Fibroblast of upper back skin (primary cell): ENCODE measurements at regions not wholly inside any gene's neighbourhood (a gene's known extent, or its start where the extent isn't known, plus 50 kb on each side); places are given as distances from the start of the nearest gene placed in this dataset.
"Not testable (repeated sequence)": the region's sequence is repeated elsewhere in the genome, so short reads cannot be mapped to it uniquely, and the experiment has no call there.

Experiments
- DNase-seq: peaks from one replicate; pipeline ENCODE4 v3.0.0-alpha.2; 2013

- peak; percentile 17 for DNase-seq
These were observed 129.4 kb downstream of the IBTK start for GRCh38 chr6:82118150-82118562.

GRCh38 chr6:82114748-82115147, 132.8 kb downstream of the IBTK start:
- no peak for DNase-seq

- DNase-seq, result peak; percentile 11
These were observed 134.3 kb downstream of the IBTK start for GRCh38 chr6:82113231-82113630.

GRCh38 chr6:82111818-82112217, 135.7 kb downstream of the IBTK start:
- no peak for DNase-seq

- DNase-seq, result no peak
These were observed 136.4 kb downstream of the IBTK start for GRCh38 chr6:82111114-82111513.

- DNase-seq, result not testable (repeated sequence)
These were observed 144.4 kb downstream of the IBTK start for GRCh38 chr6:82103171-82103570.

GRCh38 chr6:82101374-82102114, 146.0 kb downstream of the IBTK start:
- DNase-seq, result not testable (repeated sequence)

GRCh38 chr6:82100763-82101162, 146.8 kb downstream of the IBTK start:
- not testable (repeated sequence) for DNase-seq

- DNase-seq, result no peak
These were observed 149.9 kb downstream of the IBTK start for GRCh38 chr6:82097676-82098075.

GRCh38 chr6:82095091-82095490, 152.5 kb downstream of the IBTK start:
- DNase-seq, result no peak

GRCh38 chr6:82094166-82094806, 153.3 kb downstream of the IBTK start:
- no peak for DNase-seq

GRCh38 chr6:82088978-82089771, 158.4 kb downstream of the IBTK start:
- no peak for DNase-seq

GRCh38 chr6:82086944-82087343, 160.6 kb downstream of the IBTK start:
- no peak for DNase-seq

GRCh38 chr6:82085701-82086100, 161.8 kb downstream of the IBTK start:
- DNase-seq, result no peak

- no peak for DNase-seq
These were observed 163.1 kb downstream of the IBTK start for GRCh38 chr6:82084324-82084920.

- peak; percentile 40 for DNase-seq
These were observed 163.9 kb downstream of the IBTK start for GRCh38 chr6:82083646-82084045.

- DNase-seq, result peak; percentile 20
These were observed 166.8 kb downstream of the IBTK start for GRCh38 chr6:82080767-82081166.

GRCh38 chr6:82078286-82078908, 169.1 kb downstream of the IBTK start:
- no peak for DNase-seq

- DNase-seq, result peak; percentile 19
These were observed 170.6 kb downstream of the IBTK start for GRCh38 chr6:82076916-82077315.

- DNase-seq, result peak; percentile 26
These were observed 173.0 kb downstream of the IBTK start for GRCh38 chr6:82074556-82074955.

GRCh38 chr6:82073484-82073883, 174.1 kb downstream of the IBTK start:
- no peak for DNase-seq

- DNase-seq, result peak; percentile 88
These were observed 174.8 kb downstream of the IBTK start for GRCh38 chr6:82072751-82073150.

- no peak for DNase-seq
These were observed 175.4 kb downstream of the IBTK start for GRCh38 chr6:82072121-82072521.
